Epithelial cell of proximal tubule (primary cell): ENCODE measurements at regions not wholly inside any gene's neighbourhood (a gene's known extent, or its start where the extent isn't known, plus 50 kb on each side); places are given as distances from the start of the nearest gene placed in this dataset.

Experiments
- DNase-seq: peaks from one replicate; pipeline ENCODE4 v3.0.0-alpha.2; 2011; ENCODE audit warnings: low read depth
- H3K4me3 ChIP-seq: 2 replicates; pipeline ENCODE4 v1.5.1; 2011; ENCODE audit warnings: low read depth, mild to moderate bottlenecking, low read length
- TF ChIP-seq, protein P1 (sequence below): conservative IDR thresholded peaks from 2 replicates; pipeline ENCODE4 v1.5.1; 2012; ENCODE audit warnings: low read depth, mild to moderate bottlenecking, low read length

DNA sequence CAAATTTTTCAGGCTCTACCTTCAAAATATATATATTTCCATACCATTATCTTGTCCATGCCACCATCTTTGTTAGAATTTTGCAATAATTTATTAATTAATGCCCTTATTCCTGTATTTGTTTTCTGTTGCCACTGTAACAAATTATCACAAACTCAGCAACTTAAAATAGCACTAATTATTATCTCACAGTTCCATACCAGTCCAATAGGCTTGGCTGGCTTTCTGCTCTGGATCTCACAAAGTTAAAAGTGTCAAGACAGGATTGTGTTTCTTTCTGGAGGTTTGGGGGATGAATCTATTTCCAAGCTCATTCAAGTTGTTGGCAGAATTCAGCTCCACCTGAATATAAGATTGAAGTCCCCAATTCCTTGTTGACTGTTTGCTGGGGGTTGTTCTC, 58.6 kb upstream of the SLC38A4 start:
- TF ChIP-seq, protein P1, sequence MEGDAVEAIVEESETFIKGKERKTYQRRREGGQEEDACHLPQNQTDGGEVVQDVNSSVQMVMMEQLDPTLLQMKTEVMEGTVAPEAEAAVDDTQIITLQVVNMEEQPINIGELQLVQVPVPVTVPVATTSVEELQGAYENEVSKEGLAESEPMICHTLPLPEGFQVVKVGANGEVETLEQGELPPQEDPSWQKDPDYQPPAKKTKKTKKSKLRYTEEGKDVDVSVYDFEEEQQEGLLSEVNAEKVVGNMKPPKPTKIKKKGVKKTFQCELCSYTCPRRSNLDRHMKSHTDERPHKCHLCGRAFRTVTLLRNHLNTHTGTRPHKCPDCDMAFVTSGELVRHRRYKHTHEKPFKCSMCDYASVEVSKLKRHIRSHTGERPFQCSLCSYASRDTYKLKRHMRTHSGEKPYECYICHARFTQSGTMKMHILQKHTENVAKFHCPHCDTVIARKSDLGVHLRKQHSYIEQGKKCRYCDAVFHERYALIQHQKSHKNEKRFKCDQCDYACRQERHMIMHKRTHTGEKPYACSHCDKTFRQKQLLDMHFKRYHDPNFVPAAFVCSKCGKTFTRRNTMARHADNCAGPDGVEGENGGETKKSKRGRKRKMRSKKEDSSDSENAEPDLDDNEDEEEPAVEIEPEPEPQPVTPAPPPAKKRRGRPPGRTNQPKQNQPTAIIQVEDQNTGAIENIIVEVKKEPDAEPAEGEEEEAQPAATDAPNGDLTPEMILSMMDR, result no peak
- no peak overlapping the region for H3K4me3 ChIP-seq
- DNase-seq, result no peak

DNA sequence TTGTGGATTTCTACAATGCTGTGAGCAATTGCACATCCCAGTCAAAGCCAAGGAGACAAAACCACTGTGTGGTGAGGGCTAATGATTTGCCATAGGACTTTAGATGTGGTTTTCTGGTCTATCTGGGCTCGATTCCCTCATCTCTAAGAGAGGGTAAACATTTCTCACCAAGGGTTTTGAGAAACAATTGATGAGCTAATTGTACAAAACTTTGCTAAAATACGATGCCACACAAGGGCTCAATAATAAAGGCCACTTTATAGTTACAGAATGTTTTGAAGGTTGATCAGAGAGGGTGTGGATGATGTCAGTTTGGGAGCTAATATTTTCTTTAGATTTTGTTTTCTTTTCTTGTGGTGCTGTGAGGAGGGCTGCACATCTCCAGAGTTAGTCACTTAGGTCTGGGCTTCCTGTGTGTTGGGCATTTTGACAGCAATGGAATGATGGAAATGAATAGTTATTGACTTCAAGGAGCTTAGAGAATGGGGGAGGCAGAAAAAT, 60.8 kb upstream of the SLC38A4 start:
- TF ChIP-seq, protein P1, result no peak
- DNase-seq, result peak; percentile 73
- no peak overlapping the region for H3K4me3 ChIP-seq

DNA sequence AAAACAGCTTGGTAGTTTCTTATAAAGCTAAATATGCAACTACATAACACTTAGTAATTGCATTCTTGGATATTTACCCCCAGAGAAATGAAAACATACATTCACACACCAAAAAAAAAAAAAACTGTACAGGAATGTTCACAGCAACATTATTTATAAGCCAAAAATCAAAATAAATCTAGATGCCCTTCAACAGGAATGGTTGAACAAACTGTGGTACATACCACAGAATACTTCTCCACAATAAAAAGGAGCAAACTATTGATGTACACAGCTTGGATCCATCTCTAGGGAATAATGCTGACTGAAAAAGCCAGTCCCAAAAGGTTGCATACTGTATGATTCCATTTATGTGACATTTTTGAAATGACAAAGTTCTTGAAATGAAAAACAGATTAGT, 62.1 kb upstream of the SLC38A4 start:
- H3K4me3 ChIP-seq, result no peak overlapping the region

DNA sequence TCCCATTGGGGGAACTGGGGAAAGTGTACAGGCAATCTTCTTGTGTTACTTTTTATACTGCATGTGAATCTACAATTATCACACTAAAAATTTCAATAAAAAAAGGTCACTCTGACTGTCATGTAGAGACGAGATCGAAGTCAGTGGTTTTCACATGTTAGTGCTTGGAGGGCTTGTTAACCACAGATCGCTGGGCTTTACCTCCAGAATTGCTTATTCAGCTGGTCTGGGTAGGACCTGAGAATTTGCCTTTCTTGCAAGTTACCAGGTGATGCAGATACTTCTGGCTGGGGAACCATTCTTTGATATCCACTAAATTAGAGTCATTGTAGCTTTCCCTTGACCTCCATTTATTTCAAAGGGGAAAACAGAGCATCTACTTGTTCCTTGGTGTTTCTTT, 62.8 kb upstream of the SLC38A4 start:
- no peak for DNase-seq
- H3K4me3 ChIP-seq, result no peak overlapping the region
- TF ChIP-seq, protein P1, result no peak

More for the DNA sequence above, 62.1 kb upstream of the SLC38A4 start:
- TF ChIP-seq, protein P1, result no peak
- no peak for DNase-seq

DNA sequence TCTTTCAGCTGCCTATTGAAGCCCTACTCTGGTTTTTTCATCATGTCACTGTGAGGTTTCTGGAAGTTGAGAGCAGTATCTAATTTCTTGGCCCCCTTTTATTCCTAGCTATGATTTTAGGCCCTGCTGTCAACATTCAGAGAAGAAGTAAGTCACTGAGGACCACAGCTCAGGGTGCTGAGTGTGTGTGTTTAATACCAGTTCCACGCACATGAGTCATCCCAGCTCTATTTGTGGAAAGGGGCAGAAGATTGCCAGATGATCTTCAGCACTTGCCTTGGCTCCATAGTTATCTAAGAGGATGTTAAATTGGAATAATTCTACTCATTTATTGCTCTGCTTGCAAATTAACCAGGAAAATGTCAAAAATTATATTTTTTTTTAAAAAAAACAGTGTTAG, 65.5 kb upstream of the SLC38A4 start:
- DNase-seq, result no peak
- TF ChIP-seq, protein P1, result no peak
- H3K4me3 ChIP-seq, result no peak overlapping the region

DNA sequence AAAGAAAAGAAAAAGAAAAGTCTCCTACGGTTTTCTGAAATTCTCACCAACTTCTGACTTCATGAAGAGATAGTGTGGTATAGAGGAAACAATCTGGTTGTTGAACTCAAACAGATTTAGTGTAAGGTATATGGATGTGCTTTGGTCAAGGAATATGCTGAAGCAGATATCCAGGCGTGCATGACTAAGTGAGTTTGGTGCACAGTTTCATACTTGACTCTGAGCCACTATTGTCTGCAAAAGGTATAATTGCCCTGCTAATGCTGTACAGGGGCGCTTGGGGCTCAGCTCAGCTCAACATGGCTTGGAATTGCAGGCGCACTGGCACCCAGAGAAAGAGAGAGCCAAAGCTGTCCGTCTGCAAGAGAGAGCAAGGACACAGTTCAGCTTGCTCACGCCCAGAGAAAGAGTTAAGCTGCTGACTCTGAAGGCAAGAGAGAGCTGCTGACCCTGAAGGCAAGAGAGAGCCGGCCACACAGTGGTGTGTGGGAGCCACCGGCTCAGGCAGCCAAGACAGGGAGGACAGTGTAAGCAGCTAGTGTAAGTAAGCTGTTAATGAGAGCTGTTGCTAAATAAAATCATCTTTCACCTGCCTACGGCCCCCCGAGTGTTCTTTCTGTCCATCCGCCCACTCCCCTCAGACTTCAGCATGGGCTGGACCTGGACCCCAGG, 66.4 kb upstream of the SLC38A4 start:
- TF ChIP-seq, protein P1, result no peak
- no peak overlapping the region for H3K4me3 ChIP-seq
- DNase-seq, result no peak

DNA sequence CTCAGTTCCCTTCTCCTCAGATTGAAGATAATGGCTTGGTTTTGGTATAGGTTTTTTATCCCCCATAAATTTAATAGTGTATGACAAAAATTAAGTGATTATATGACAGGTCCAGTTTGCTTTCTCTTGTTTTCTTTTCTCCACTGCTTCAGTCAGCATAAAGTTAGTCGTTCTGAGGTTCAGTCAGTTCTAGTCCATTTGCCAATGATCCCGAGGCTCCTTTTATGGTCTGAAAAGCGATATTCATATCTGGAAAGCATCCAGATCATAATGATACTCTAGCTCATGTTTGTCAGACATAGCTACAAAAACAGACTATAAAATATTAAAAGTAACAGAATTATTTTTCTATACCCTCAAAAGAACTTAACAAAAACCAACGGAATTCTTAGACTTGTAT, 67.1 kb upstream of the SLC38A4 start:
- TF ChIP-seq, protein P1, result no peak
- no peak for DNase-seq
- no peak overlapping the region for H3K4me3 ChIP-seq
